Esophagus squamous epithelium (tissue), 4 donors: ENCODE measurements at regions not wholly inside any gene's neighbourhood (a gene's known extent, or its start where the extent isn't known, plus 50 kb on each side); places are given as distances from the start of the nearest gene placed in this dataset.

Experiments used
- POLR2A ChIP-seq, 4 donors: fragments of 450-650 bp; IDR thresholded peaks; one replicate each; pipeline ENCODE4 v1.6.1; 2017; ENCODE audit warnings: antibody characterized with exemption in 4 of 4, mild to moderate bottlenecking in 4 of 4, moderate library complexity in 3 of 4
- TF ChIP-seq, protein P1 (sequence below), 6 experiments: fragments of 450-650 bp in 4 of 6; fragments of 200-600 bp in 2 of 6; sonication (generic) in 2 of 6; IDR thresholded peaks; one replicate each; pipeline ENCODE4 v1.5.1; 2016 to 2019; ENCODE audit warnings: antibody characterized with exemption in 6 of 6, mild to moderate bottlenecking in 4 of 6, moderate library complexity in 4 of 6

DNA sequence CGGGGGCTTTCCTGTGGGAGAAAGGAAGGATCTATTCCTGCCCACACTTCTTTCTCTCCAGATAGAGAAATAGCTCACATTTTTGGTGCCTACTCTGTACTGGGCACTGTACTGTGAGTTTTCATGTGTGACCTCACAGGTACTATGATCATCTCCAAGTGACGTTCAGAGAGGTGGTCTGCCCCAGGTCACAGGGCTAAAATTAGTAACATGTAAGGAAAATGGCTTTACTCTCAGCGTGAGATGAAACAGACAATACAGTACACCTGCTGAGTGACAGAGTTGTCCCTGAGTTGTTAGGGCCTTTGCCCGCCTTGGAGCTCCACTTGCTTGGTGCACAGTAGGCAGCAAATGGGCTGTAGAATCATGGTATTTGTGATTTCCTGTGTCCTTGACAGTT lies 306.1 kb upstream of the DMRT1 start:
- no peak for TF ChIP-seq POLR2A (IDR thresholded peaks at IDR 0.05)
- TF ChIP-seq, protein P1, sequence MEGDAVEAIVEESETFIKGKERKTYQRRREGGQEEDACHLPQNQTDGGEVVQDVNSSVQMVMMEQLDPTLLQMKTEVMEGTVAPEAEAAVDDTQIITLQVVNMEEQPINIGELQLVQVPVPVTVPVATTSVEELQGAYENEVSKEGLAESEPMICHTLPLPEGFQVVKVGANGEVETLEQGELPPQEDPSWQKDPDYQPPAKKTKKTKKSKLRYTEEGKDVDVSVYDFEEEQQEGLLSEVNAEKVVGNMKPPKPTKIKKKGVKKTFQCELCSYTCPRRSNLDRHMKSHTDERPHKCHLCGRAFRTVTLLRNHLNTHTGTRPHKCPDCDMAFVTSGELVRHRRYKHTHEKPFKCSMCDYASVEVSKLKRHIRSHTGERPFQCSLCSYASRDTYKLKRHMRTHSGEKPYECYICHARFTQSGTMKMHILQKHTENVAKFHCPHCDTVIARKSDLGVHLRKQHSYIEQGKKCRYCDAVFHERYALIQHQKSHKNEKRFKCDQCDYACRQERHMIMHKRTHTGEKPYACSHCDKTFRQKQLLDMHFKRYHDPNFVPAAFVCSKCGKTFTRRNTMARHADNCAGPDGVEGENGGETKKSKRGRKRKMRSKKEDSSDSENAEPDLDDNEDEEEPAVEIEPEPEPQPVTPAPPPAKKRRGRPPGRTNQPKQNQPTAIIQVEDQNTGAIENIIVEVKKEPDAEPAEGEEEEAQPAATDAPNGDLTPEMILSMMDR (IDR thresholded peaks at IDR 0.05) = no peak
